Muscle of back (tissue), 3 donors: ENCODE measurements at regions not wholly inside any gene's neighbourhood (a gene's known extent, or its start where the extent isn't known, plus 50 kb on each side); places are given as distances from the start of the nearest gene placed in this dataset.
A peak's percentile ranks its signal among the peaks of the same experiment; 100 is the strongest.

ENCODE experiments used
- DNase-seq, 3 donors: peaks; one replicate each; pipeline versions ENCODE4 v3.0.0 to v3.0.0-alpha.2; 2013

DNA sequence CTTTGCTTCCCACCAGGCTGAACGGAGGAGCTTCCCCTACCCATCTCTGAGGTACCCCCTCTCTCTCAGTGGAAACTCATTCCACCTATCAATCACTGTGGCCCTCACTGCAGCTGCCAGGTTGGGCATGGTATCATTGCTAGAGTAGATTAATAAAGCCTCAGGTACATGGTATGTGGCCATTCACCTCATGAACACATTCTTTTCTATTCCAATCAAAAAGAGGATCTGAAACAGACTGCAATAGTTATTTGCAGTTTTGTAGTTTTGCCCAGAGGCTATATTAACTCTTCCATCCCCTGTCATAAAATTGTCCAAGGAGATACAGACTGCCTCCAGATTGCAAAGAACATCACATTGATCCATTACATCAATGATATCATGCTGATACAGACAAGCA lies 85.8 kb upstream of the MVB12B start:
- DNase-seq = no peak

DNA sequence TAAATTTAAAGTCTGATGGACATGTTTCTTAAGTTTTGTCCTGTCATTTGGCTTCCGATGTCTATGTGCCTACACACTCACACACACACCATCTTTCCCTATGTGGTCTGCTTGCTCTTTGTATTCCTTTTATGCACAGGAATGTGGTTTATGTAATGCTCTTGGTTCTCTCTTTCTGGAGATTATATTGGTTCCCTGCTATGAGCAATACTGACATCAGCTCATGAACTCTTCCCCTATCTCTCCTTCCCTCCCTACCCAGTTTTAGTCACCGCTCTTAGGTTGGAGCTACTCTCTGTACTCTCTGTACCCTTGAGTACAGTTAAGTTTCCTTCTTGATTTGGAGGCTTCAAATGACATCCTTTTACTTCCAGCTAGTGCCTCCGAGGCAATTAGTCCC lies 77.9 kb upstream of the MVB12B start:
- peak in 1 of 3 donors; percentile 69 for DNase-seq

DNA sequence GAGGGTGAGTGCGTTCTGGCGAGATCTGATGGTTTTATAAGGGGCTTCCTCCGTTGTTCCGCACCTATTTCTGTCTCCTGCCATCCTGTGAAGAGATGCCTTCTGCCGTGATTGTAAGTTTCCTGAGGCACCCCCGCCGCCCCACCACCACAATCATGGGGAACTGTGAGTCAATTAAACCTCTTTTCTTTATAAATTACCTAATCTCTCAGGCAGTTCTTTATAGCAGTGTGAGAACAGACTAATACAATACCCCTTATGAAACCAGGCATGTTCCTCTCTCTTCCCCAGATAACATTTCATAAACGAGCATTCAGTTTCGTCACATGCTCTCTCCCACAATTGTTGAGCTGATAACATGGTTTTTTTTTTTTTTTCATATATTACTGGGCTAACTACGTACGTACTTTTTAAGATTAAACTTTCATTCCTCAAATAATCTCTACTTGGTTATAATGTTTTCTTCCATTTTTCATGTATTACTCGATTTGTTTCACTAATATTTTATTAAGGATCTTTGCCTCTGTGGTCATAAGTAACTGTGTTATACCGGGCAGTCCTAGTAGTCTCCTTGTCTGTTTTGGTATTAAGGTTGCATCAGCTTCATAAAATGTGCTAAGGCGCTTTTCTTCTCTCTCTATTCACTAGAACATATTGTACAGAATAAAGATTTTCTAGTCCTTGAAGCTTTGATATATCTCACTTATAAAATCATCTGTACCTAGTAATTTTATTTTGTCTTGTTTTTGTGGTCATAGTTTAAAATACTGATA lies 64.9 kb upstream of the MVB12B start:
- no peak for DNase-seq

DNA sequence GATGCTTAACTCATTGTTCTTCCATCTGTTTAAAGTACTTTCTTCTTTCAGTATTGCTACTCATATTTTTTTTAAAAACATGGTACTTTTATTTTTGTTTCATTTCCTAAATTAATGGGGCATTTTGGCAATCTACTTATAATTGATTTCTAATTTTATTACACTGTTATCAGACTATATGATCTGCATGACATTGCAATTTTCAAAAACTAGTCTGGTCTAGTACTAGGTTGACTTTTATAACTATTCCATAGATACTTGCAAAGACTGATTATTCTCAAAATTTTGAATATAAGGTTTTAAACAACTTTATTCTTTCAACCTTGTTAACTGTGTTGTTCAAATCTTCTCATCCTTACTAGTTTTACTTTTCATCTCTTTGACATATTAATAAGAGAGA lies 63.9 kb upstream of the MVB12B start:
- no peak for DNase-seq

DNA sequence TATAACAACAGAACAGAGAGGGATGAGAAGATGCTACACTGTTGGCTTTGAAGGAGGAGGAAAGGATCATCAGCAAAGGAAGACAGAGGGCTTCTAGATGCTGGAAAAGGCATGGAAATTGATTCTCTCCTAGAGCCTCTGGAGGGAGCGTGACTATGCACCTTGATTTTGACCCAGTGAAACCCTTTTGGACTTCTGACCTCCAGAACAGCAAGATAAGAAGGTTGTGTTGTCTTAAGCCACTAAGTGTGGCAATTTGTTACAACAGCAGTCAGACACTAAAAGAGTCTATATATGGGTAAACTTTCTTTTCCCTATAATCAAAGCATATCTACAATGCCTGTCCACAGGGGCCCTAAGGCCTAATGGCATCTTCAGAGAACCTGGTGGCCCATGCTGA lies 56.1 kb upstream of the MVB12B start:
- no peak for DNase-seq

DNA sequence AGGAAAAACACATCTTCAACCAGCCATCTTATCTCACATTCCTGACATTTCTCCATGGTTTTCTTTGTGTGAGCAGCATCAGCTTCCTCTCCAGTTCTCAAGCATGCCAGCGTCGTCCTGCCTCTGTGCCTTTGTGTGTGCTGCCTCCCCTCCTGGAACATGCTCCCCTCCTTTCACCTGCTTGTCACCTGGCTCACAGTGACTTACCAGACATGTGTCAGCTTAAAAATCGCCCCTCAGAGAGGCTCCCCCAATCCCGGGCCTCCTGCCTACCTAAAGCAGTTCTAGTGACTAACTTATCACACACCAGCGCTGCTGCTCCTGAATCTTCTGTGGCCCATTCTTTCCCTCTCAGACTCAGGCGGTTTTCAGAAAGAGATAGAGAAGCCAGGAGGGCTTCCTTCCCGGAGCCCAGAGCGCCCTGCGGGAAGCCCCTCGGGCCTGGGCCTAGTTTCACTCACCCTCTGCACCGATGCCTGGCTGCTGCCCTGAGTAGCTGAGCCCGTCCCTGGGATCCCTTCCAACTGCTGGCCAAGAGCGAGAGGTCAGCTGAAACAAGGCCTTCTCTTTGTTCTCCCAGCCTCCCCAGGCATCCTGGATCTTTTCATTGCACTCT lies 51.1 kb upstream of the MVB12B start:
- DNase-seq = peak in 2 of 3 donors; percentile 9 to 32

DNA sequence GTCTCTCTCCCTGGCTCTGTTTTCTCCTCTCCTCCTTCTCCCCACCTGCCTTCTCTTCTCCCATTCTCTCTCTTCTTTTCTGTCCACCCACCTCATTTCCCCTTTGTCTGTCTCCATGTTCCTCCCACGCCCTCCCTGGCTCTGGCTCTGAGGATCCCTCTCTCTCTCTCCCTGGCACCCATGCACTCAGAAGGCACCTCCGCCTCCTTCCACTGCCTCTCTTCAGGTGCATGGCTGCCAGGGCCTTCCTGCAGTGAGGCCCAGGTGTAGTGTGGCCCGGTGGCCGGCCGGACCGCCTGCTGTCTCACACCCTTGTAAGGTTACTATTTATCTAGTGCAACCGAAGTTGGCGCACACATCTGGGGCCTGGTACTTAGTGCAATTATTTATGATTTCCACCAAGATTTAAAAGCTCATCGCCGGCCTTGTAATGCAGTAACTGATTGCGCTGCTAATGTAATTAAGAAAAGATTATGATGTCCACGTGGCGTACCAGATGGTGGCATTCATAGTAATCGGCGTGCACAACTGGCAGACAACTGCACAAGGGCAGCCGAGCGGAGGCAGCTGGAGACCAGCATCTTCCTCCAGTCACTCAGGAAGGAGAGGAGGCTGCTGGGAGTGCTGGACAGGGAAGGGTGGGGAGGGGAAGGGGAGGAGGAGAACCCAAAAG lies 50.4 kb upstream of the MVB12B start:
- DNase-seq = no peak
